Stimulated activated CD4-positive, alpha-beta T cell treated with anti-CD3 and anti-CD28 coated beads, Interleukin-4, amount 100 ng/mL, for 4 hours (primary cell): ENCODE measurements at regions not wholly inside any gene's neighbourhood (a gene's known extent, or its start where the extent isn't known, plus 50 kb on each side); places are given as distances from the start of the nearest gene placed in this dataset.
"Not testable (repeated sequence)": the region's sequence is repeated elsewhere in the genome, so short reads cannot be mapped to it uniquely, and the experiment has no call there.

ENCODE experiments used
- DNase-seq, 2 experiments: peaks; one replicate each; pipeline ENCODE4 v3.0.0-alpha.2; 2020

DNA sequence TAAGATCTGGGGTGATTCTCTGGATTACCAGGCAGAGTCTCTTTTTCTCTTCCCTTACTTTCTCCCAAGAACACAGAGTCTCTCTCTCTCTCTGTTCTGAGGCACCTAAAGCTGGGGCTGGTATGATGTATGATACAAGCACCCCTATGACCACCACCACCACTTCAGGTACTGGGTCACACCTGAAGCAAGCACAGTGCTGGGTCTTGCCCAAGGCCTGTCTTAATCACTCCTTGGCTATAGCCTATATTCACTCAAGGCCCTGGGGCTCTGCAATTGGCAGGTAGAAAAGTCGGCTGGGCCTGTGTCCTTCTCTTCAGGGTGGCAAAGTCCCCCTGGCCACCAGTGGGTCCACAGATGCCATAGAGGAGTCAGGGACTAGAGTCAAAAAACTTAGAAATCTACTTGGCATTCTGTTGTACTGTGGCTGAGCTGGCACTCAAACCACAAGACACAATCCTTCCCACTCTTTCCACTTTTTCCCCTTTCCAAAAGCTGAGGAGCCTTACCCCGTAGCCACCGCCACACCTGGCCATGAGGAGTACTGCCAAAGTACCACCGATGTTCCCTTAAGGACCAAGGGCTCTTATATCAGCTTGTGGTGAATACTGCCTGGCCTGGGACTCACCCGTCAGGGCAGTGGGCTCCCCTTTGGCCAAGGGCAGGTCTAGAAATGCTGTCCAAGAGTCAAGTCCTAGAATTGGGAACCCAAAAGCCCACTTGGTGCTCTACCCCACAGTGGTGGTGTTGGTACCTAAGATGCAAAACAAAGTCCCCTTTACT lies 159.2 kb downstream of the POTEM start:
- not testable (repeated sequence) for DNase-seq

DNA sequence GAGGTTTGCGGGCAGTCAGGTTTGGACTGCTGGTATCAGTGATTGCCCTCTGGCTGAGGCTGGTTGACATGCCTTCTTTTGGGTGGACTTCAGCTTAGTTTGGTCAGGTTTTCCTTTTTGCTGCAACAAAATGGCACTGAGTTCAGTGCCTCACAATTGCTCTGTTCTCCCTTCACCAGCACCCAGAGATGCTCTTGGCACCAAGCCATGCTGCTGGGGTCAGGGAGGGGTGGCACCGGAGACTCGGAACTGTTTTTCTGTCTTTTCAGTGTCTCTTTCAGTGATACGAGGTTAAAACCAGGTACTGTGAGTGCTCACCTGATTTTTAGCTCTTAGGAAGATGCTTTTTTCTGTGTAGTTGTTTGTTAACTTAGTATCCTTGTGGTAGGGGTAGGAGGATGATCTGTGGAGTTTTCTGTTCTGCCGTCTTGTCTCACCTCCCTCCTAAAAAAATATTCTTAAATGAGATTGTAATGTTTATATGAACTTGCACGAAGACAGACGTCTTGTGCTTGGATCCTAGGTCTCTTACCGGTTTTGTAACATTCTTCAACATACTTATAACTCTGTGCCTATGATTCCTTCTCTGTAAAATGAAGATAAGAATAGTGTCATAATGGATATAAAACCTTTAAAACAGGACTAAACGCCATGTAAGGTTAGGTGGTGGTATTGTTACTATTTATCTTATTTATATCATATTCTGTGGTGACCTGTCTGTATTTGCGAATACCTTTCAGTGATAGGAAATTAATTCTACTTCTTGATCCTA lies 160.6 kb downstream of the POTEM start:
- not testable (repeated sequence) for DNase-seq

DNA sequence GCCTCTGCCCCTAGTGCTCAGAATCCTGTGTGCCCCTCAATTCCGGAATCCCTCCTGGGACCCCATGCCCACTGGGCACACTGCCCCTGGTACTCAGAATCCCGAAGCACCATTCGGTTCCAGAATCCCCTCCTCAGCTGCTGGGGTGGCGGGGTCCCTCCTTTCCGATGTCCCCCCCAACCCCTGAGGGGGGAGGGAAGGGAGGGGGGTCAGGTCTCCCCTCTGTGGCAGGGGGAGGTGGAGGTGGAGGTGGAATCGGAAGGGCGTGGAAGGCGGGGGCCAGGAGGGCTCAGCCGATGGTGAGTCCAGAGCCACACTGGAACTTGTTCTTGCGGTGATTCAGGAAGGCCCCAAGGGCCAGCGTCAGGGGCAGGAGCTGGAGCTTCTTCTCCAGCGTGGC lies 164.3 kb downstream of the POTEM start:
- not testable (repeated sequence) for DNase-seq

DNA sequence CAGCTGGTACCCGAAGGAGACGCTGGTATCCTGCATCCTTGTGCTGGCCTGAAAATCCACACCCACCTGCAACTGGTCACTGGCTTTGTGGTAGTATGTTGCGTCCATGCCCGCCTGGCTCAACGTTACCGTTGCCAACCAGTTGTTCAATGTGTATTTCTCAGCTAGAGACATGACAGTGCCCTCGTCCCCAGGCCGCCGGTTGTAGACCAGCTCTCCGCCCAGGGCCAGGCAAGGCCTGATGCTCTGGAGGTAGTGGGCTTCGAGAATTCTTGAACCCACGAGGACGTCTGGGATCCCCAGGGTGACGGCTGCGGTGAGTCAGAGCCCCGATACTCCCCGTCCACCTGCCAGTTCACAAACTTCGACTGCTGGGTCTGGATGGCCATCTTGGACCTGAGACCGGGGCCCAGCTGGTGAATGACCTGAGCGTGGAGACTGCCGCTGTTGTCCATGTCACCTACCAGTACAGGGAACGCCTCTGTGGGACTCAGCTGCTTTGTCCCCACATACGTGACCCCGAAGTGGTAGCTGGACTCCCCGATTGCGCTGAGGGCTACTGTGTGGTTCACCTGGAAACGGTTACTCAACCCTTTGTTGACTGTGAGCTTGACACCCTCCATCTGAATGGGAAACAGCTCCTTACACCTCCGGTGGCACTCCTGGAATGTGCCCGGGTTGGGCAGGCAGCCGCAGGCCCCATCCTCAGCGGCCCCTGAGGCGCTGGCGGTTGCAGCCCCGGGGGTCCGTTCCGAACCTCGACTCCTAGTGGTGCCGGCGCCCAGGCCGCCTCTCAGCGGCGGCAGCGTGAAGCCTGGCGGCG lies 165.0 kb downstream of the POTEM start:
- not testable (repeated sequence) for DNase-seq

DNA sequence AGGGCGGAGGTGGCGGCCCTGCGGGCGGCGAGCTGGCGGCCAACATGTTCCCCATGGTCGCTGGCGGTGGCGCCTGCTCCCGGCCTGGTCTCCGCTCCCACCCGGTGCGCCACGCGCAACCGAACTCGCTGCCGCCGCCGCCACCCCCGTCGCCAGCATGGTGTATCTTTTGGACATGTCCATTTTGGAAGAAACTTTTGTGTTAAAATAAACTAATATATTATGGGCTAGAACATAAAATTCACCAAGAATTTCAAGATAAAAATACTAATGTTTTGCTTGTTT lies 165.5 kb downstream of the POTEM start:
- not testable (repeated sequence) for DNase-seq

DNA sequence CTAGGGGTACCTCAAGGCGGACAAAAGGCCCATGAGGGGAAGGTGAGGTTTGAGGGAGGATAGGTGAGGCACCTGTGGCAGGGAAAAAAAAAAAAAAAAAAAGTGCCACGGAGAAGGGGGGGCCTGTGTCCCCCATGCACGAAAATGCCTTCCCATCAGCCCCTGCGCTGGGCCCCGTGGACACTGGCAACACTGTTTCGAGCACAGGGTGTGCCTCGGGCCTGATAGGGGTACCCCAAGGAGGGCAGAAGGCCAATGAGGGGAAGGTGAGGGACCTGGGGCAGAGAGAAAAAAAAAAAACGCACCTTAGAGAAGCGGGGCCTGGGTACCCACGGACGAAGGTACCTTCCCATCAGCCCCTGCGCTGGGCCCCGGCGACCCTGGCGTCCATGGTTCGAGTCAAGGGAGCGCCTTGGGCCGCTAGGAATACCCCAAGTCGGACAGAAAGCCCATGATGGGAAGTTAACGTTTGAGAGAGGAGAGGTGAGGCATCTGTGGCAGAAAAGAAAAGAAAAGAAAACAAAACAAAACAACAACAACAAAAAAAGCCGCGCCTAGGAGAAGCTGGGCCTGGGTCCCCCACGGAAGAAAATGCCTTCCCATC lies 190.0 kb downstream of the POTEM start:
- DNase-seq = not testable (repeated sequence)

DNA sequence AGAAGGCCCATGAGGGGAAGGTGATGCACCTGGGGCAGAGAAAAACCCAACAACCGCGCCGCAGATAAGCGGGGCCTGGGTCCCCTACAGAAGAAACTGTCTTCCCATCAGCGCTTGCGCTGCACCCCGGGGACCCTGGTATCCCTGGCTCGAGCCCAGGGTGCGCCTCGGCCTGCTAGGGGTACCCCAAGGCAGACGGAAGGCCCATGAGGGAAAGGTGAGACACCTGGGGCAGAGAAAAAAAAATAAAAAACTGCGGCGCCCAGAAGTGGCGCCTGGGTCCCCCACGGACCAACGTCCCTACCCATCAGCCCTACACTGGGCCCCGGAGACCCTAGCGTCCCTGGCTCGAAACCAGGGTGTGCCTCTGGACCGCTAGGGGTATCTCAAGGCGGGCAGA lies 190.8 kb downstream of the POTEM start:
- DNase-seq = not testable (repeated sequence)

DNA sequence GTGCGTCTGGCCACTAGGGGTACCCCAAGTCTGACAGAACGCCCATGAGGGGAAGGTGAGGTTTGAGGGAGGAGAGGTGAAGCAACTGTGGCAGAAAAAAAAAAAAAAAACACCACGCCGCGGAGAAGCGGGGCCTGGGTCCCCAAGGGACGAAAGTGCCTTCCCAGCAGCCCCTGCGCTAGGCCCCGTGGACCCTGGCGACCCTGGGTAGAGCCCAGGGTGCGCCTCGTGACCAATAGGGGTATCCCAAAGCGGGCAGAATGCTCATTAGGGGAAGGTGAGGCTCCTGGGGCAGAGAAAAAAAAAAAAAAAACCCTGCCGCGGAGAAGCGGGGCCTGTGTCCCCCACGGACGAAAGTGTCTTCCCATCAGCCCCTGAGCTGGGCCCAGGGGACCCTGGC lies 191.4 kb downstream of the POTEM start:
- not testable (repeated sequence) for DNase-seq

DNA sequence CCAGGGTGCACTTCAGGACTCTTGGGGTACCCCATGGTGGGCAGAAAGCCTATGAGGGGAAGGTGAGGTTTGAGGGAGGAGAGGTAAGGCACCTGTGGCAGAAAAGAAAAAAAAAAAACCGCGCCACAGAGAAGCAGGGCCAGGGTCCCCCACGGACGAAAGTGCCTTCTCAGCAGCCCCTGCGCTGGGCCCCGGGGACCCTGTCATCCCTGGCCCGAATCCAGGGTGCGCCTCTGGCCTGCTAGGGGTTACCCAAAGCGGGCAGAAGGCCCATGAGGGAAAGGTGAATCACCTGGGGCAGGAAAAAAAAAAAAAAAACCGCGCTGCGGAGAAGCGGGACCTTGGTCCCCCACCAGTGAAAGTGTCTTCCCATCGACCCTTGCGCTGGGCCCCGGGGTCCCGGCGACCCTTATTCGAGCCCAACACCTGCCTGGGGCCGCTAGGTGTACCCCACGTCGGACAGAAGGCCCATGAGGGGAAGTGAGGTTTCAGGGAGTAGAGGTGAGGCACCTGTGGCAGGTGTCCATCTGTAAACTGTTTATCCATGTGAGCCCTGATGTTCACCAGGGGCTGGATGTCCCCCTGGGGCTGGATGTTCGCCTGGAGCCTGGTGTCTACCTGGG lies 191.9 kb downstream of the POTEM start:
- DNase-seq = not testable (repeated sequence)

DNA sequence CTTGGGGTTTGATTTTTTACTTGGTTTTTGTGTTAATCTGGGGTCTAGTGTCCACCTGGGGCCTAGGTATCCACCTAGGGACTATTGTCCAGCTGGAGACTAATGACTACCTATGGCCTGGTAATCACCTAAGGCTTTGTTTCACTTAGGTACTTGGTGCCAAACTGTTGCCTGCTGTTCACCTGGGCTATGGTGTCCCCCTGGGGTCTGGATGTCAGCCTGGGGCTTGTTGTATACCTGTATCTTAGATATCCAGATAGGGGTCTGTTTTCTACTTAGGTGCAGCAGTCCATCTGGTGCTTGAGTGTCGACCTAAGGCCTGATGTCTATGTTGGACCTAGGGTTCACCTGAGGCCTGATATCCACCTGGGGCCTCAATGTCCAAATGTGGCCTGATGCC lies 193.1 kb downstream of the POTEM start:
- not testable (repeated sequence) for DNase-seq

DNA sequence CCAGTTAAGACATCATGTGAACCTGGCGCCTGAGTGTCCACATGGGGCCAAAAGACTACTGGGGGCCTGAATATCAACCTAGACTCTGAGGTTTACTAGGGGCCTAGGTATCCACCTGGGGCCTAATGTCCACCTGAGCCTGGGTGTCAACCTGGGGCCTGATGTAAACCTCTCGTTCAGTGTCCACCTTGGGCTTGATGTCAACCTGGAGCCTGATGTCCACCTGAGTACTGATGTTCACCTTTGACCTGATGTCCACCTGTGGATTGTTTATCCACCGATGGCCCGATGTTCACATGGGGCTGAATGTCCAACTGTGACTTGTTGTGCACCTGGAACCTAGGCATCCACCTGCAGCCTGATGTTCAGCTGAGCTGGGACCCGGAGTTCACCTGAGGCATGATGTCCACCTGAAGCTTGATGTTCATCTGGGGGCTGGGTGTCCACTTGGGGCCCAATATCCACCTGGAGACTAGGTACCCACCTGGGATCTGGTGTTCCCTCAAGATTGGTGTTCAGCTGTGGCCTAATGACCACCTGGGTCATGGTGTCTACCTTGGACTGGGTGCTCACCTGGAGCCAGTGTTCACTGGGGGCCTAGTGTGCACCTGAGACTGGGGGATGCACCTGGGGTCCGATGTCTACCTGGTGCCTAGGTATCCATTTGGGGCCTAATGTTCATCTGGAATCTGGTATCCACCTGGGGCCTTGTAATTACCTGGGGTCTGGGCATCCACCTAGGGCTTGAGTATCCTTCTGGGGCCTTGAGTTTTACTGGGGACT lies 194.2 kb downstream of the POTEM start:
- not testable (repeated sequence) for DNase-seq

DNA sequence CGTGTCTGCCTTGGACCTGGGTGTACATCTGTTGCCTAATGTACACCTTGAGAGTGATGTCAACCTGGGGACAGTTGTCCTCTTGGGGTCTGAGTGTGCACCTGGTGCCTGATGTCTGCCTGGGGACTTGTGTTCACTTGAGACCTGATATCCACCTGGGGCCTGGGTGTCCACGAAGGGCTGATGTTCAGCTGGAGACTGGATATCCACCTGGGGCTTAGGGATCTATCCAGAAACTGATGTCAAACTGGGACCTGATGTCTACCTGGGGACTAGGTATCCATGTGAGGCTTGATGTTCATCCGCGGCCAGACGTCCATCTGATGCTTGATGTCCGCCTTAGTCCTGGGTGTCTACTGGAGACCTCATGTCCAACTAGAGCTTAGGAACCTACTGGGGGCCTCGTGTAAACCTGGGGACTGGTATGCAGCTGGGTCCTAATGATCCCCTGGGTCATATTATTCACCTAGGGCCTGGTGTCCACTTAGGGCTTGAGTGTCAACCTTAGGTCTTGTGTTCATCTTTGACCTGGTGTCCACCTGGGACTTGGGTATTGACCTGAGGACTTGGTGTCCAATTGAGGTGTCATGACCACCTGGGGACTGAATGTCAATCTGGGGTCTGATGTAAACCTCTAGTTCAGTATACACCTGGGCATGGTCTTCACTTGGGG lies 194.9 kb downstream of the POTEM start:
- DNase-seq = not testable (repeated sequence)

DNA sequence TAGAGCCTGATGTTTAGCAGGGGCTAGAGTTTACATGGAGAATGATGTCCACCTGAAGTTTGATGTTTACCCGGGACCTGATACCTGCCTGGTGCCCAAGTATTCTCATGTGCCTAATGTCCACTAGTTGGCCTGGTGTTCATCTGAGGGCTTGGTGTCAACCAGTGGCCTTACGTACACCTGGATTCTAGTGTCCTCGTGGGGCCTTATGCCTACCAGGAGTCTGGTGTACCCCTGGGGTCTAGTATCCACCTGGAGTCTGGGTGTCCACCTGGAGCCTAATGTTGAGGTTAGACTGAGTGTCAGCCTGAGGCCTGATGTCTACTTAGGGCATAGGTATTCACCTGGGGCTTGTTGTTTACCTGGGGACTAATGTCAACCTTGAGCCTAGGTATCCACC lies 195.7 kb downstream of the POTEM start:
- not testable (repeated sequence) for DNase-seq

DNA sequence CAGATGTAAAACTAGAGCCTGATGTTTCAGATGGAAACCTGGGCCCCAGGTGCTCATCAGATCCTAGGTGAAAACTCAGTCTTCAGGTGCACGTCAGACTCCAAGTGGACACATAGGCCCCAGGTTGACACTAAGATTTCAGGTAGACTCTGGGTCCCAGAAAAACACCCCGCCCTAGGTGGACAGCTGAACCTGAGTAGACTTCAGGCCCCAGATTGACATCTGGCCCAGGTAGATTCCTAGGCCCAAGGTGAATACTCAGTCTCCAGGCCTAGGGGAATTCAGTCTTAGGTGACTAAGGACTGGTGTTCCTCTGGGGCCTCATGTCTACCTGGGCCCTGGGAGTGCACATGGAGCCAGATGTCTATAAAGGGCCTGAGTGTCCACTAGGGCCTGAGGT lies 196.7 kb downstream of the POTEM start:
- DNase-seq = not testable (repeated sequence)

DNA sequence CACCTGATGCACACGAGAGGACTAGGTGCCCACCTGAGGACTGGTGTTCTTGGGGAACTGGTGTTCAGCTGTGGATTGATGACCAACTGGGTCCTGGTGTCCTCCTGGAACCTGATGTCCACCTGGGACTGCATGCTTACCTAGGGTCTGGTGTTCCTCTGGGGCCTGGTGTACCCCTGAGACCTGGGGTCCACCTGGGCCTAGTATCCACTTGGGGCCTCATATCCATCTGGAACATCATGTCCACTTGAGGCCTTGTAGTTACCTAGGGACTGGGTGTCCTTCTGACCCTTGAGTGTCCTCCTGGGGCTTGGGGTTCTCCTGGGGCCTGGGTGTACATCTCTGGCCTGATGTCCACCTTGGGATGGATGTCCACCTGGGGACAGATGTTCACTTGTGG lies 197.2 kb downstream of the POTEM start:
- DNase-seq = not testable (repeated sequence)

DNA sequence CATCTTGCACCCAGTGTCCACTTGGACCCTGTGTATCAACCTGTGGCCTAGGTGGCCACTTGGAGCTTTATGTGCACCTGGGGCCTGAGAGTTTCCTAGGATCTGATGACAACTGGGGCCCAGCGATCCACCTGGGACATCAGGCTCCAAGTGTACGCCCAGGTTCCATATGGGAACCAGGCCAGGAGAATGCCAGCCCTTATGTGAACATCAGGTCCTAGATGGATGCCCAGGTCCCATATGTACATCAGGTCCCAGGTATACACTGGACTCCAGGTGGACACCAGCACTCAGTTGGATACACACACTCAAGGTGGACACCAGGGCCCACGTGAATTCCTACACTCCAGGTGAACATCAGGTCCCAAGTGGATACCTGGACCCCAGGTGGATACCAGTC lies 198.8 kb downstream of the POTEM start:
- not testable (repeated sequence) for DNase-seq

DNA sequence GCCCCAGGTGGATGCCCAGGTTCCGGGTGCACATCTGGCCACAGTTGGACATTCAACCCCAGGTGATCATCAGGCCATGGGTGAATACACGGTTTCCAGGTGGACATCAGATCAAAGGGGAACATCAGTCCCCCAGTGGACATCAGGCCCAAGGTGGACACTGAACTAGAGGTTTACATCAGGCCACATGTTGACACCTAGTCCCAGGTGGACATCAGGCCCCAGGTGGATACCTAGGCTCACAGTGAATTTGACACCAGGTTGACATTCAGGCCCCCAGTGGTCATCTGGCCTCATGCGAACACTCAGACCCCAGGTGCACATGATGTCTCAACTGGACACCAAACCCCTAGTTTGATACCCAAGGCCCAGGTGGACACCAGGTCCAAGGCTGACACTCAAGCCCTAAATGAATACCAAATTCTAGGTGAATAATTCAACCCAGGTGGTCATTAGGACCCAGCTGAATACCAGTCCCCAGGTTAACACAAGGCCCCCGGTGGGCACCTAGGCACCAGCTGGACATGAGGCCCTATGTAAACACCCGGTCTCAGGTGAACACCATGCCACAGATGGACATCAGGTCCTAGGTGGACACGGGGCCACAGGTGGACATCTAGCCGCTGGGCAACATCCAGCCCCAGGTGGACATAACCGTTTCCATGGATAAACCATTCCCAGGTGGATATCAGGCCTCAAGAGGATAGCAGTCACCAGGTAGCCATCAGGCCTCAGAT lies 200.4 kb downstream of the POTEM start:
- DNase-seq = not testable (repeated sequence)

DNA sequence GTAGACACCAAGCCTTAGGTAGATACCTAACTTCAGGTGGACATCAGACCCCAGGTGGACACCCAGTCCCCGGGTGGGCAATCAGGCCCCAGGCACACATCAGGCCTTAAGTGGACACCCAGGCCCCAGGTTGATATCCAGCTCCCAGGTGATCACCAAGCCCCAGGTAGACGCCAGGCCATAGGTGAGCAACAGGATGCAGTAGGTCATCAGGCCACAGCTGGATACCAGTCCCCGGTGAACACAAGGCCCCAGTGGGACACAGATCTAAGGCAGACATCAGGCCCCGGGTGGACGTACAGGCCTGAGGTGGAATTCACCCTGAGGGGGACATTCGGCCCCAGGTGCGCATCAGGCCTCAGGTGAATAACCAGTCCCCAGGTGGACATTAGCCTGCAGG lies 201.0 kb downstream of the POTEM start:
- not testable (repeated sequence) for DNase-seq

DNA sequence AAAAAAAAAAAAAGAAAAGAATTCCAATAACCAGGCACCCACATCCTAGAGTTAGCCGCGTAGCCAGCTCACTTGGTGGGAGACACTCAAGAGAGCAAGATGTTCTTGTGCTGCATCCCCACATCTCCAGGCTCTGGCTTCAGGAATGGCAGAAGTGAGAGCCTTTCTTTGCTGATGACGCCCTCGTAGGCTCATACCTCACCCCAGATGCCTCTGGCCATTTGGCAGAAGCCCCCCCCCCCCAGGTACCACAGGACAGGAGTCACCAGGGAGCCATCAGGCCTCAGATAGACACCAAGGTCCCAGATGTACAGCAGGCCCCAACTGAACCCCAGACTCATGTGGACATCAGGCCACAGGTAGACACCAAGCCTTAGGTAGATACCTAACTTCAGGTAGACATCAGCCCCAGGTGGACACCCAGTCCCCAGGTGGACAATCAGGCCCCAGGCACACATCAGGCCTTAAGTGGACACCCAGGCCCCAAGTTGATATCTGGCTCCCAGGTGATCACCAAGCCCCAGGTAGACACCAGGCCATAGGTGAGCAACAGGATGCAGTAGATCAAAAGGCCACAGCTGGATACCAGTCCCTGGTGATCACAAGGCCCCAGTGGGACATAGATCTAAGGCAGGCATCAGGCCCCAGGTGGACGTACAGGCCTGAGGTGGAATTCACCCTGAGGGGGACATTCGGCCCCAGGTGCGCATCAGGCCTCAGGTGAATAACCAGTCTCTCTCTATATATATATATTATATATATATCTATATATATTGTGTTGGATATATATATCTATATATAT lies 202.5 kb downstream of the POTEM start:
- DNase-seq = not testable (repeated sequence)
